Stimulated activated CD4-positive, alpha-beta T cell treated with anti-CD3 and anti-CD28 coated beads, TNF-alpha, amount 100 ng/mL, for 1 hour (primary cell): ENCODE measurements at regions not wholly inside any gene's neighbourhood (a gene's known extent, or its start where the extent isn't known, plus 50 kb on each side); places are given as distances from the start of the nearest gene placed in this dataset.

ENCODE experiments used
- DNase-seq, 3 donors: peaks; one replicate each; pipeline ENCODE4 v3.0.0-alpha.2; 2020; ENCODE audit warnings: low read depth in 3 of 3, low spot score in 1 of 3

DNA sequence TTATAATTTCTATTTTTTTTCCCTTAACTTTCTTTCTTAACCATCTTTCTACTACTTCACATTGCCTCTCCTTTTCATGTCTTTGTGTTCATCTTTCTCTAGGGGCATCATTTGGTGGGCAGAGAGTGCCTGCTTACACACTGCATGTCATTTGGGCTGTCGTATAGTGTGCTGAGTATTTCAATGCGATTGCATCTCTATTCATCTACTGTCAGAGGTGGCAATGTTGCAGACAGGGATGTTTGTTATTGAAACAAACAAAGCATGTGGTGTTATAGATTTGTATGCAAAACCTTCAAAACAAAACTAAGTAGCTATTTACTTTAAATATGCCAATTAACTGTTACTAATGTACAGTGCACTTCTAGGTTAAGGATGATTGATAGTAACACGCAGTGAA, 141.1 kb upstream of the MEF2C start:
- no peak for DNase-seq

DNA sequence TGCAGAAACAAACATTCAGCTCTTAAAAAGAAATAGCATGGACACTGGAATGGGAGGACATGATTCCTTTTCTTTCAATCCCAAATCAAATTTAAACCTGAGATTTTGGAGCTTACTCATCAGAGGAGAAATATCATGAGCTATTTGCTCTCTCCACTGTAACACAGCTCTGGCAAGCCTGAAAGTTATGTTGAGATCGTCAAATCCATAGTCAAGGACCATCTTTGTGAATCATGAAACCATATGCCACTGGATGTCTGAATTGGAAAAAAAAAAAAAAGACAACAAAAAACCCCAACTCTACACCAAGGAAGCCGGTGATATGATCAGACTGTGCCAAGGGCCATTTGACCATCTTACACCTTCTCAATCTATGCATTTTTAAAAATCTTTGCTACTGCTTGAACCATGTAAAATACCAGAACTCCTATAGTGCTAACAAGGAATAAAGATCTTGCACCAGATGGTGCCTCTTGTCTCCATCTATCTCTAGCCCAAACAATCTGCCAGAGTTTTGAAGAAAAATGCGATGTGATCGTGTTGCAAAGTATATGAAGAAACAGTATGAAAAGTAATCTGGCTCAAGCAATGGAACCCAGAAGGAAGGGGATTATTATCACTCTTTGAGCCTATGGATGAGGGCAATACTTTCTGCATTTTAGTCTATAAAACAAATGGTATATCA, 138.1 kb upstream of the MEF2C start:
- no peak for DNase-seq

DNA sequence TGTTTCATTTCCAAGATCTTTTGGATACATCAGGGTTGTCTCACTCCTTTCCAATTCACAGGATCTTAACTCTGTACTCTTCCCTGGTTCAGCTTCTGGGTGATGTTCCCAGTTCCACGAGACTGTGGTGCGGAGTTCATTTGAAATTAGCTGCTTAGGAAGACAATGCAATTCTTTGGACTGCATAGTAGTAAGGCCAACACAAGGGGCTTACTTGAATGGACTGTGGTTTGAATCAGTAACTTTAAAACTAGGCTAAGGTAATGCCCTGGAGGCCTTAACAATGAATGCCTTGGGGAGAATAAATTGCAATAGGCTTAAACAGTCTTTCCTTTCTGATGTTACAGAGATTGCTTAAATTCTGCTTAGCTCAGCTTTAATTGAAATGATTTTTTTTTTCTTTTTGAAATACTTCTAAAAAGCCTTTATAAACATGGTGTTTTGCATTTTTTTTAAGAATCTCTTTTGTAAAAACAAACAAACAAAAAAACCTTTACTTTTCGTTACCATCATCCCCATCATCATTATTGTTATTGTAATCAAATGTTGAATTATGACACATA, 133.8 kb upstream of the MEF2C start:
- no peak for DNase-seq

DNA sequence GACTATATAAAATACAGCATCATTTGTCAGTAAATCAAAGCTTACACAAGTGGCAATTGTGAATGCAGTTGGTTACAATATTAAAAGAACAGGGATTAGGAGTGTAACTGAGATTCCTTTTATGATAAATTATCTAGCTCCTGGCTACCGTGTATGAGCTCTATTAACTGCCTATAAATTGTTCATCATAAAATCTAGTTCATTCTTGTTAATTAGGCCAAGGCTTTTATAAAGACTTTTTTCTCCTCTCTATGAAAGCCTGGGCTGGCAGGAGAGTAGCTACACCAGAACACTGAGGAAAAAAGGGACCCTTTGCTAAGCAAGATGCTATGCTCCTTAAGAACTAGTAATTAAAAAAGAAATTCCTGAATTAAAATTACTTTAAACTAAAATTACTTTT, 132.4 kb upstream of the MEF2C start:
- no peak for DNase-seq

DNA sequence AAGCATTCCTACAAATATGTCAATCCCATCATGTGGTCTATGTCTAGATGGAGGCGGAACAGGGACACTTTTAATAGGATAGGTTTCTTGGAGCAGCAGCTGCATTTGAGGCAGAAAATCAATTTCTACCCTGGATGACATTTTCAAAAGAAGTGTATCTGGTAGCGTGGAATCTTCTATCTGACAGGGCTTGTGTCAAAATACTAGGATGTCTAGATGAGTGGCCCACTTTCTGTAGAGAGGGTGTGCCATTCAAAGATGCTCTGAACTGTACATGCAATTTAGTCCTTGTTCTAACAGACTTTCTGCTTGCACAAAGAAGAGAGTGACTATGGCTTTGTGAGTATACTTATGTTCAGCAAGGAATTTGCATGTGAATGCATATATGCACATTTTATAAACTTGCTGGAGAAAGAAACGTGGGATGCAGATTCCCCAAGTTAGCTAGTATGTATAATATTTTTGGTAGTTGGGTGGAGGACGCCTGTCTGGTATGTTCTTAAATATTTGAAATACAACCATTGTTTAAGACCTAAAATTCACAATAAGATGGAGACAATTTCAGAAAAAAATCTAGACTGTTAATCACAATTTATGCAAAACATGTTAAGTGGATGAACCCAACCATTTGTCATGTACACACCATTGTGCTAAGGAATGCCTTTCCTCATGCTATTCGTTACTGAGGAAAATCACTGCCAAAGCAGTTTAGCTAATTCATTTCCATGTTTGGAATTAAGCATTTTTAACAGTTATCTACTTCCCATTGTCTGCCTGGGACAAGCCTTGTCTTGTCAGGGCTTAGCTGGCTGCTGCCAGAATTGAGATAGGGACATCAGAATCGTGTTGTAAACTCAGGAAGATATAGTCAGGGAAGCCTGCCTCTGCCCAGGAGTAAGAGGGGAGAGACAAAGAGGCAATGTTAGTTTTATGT, 129.1 kb upstream of the MEF2C start:
- no peak for DNase-seq

DNA sequence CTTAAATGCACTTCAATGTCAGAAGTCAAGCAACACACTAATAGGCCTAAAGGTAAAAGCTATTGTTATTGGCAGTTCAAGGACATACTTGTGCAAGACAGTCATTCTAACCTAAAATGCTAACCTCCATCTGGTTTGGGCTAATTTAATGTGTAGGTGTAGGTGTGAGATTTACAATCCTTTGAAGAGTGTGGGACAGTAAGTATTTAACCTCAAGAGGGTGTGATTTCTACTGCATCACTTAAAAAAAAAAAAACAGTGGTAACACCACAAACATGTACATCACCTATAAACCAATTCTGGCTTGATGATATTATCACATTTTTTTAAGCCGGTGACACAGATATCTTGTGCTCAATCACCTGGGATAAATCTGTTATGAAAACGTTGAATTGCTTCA, 127.5 kb upstream of the MEF2C start:
- no peak for DNase-seq

DNA sequence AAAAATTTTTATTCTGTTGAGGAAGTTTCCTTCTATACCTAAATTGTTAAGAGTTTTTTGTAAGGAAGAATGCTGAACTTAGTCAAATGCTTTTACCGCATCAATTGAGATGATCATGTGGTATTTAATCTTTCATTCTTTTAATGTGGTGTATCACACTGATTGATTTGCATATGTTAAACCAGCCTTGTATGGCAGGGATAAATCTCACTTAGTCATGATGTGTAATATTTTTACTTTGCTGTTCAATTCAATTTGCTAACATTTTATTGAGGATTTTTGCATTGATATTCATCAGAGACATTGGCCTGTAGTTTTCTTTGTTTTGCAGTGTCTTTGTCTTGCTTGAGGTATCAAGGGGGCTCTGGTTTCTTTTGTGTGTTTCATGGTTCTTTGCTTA, 125.3 kb upstream of the MEF2C start:
- no peak for DNase-seq

DNA sequence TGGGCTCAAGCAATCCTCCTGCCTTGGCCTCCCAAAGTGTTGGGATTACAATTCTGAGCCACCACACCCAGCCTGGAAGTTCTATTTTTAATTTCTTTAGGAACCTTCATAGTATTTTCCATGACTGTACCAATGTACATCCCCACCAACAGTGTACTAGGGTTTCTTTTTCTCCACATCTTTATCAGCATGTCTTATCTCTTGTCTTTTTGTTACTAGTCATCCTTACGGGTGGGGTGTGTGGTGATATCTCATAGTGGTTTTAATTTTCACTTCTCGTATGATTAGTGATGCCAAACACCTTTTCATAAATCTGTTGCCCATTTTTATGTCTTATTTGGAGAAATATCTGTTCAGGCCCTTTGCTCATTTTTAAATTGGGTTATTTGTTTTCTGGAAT, 123.0 kb upstream of the MEF2C start:
- no peak for DNase-seq

DNA sequence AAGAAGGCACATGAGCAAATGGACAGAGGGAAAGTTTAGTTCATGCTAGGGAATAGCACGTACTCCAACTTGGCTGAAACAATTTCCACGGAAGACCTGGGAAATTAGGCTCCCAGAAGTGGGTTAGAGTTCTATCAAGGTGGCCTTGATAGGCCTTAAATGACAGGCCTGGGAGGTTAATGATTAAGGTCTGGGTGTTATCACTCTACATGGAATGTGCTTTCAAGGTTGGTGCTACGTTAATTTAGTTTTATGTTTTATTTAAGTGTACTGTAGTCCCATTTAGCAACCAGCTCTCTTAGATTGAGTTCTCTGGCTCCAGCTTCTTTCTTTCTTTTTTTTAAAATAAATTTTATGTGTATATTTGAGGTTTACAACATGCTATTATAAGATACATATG, 121.4 kb upstream of the MEF2C start:
- DNase-seq: no peak

DNA sequence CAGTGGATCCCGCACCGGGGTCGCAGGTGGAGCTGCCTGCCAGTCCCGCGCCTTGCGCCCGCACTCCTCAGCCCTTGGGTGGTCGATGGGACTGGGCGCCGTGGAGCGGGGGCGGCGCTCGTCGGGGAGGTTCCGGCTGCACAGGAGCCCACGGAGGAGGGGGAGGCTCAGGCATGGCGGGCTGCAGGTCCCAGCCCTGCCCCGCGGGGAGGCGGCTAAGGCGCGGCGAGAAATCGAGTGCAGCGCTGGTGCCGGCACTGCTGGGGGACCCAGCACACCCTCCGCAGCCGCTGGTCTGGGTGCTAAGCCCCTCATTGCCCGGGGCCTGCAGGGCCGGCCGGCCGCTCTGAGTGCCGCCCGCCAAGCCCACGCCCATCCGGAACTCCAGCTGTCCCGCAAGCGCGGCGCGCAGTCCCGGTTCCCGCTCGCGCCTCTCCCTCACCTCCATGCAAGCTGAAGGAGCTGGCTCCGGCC, 120.6 kb upstream of the MEF2C start:
- no peak for DNase-seq

DNA sequence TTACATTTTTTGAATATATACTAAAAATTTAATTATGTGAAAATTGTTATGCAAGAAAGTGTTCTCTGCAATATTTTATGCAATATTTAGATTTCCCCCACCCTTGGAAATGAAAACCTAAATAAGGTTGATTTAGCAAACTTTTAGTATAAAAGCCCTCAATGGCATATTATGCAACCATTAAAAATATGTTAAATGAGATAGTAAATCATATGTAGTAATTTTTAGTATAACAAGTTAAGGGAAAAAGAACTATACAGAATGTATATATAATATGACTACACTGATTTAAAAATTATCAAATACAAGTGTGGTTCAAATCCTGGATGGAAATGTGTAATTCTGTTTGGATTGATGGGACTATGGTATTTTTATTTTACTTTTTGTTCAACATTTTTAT, 116.9 kb upstream of the MEF2C start:
- DNase-seq: no peak

DNA sequence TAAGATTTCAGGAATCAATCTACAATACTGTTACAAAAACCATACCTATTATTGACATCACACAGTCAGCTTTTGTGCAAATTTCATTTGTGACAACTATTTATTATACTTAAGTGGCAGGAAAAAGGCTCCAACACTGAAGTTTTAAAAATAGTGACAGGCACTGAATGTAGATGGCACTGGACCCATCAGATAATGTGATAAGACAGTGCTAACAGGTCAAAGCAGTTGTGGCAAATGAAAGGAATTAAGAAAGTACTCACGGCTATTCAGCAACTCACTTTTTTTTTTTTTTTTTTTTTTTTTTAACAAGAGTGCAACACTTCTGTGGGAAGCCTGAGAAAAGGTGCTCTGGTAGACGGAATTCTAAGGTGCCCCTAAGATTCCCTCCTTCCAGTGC, 115.0 kb upstream of the MEF2C start:
- DNase-seq: no peak

DNA sequence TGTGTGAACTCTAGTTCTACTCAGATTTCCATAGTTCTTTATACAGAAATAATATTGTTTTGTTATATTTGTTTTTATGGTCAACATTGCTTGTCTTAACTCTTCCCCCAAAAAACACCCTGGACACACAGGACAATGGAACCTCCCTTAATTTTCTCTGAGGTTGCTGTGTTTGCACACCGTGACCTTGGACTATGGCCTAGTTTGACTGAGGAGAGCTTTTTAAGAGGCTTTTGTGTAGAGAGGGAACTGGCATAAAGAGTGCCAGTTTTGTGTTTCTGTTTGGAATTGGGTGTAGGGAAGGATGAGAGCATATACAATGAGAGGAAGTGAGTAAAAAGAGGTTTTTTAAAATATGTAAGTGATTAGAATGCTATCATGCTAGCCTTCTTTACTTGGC, 101.1 kb upstream of the MEF2C start:
- DNase-seq: no peak

DNA sequence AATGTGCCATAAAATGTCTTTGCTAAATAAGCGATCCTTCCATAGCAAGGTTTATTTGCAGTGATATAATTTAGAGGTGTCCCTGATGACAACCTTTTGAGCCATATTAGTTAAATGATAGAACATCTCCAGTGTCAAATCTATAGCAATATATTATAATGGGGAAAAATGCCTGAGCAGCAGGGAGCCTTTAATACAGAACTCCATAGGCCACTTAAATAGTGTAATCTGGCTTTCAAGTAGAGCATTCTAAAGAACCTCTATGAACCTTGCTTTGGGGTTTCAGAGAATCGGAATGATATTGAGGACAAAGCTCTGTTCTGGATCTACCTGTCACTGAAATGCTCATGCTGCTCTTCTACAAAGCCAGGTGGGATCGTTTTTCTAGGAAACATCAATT, 96.7 kb upstream of the MEF2C start:
- DNase-seq: no peak

DNA sequence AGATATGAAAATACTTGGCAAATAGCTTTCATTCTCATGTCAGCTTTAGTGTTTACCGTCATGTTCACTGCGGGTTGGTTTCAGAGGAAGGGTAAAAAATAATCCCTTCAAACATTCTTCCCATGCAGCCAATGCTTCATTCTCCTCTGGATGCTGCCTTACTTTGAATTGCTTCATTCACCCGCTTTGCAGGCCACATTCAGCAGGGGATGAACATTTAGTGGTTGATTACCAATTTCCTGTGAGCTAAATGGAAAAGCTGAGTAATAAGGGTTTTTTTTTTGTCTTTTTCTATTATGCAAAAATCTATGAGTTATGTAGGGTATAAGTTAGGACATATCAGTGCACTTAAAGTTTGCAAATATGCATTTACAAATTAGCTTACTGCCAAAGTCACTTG, 96.3 kb upstream of the MEF2C start:
- no peak for DNase-seq

DNA sequence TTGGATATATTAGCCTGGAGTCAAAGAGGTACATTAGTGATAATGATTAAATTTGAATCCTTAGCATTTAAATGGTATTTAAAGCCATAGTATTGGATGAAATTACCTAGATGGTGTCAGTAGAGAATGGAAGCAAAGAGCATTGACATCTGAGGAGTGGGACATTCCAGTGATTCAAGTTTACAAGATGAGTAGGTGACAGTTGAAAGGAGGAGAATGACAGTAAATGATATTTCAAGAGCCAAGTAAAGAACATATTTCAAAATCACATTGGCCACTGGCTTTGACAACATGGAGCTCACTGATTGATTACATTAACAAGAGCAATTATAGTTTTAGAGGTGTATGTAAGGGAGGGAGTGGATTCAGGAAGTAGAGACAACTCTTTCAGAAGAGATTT, 93.9 kb upstream of the MEF2C start:
- DNase-seq: no peak

DNA sequence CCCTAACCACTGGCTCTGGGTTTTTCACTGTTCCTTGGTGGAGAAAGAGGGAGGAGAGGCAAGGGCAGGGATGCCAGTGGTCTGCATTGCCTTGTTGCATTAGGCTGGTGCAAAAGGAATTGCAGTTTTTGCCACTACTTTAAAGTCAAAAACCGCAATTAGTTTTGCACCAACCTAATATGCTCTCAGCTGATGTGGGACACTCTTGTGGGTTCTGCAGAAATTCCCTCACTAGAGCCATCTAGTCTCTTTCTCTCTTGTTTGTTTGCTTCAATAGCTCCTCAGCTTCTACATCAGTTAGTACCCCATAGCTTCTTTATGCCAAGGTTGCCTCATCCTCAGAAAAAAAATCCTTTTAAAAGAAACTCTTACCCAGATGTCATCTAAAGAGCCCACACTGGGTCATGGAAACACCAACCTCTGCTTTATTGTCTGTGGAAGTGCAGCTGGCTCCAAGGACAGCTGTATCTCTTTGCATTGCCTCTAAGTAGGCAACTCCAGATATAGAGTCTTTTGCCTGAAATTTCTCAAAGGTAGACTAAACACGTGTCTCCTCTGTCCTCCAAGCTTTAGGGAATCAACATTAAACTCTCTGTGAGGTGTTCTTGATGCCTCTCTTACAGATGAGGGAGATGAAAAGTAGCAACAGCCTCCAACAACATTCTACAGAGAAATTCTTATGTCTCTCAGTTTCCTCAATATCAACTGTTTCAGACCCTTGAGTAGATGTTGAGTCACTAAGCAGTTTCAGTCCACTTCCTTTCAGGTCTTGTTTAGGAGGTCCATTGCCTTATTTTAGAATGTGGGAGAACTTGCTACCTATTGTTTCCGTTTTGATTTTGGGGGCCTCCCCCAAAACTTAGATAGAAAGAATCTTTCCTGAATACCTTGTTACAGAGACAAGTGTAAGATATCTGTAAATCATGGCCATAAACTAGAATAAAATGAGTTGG, 84.9 kb upstream of the MEF2C start:
- DNase-seq: no peak

DNA sequence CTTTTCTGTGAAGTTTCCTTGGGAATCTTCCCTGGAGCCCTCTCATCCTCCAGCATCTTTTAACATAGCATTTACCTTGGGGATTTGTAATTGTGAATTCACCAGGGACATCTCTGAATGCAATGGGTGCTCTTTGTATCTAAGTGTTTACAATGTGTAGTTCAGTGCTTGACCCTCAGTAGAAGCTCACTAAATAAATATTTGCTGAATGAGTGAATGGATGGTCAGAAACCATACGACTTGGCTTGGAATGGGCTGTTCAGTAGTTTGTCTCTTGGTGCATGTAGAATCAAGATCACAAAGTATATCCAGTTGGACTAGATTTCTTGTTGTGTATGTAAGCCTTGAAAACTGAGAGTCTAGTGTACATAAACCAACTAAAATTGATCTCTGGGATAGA, 81.8 kb upstream of the MEF2C start:
- DNase-seq: no peak

DNA sequence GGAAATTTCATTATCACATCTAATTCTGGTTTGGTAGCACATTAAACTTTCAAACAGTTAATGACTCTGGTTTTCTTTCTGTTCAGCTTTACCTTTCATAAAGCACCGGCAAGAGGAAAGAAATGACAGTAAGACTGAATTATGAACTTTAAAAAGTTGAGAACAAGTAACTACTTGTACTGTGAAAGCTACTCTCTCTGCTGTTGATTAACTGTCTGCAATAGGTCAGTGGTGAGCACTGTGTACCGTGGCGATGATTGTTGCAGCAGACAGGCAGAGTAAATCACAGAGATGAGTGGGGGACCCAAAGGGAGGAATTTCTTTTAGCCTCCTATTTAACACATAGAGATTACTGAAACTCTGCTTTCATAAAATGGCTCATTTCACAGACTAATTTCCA, 74.0 kb upstream of the MEF2C start:
- DNase-seq: no peak

DNA sequence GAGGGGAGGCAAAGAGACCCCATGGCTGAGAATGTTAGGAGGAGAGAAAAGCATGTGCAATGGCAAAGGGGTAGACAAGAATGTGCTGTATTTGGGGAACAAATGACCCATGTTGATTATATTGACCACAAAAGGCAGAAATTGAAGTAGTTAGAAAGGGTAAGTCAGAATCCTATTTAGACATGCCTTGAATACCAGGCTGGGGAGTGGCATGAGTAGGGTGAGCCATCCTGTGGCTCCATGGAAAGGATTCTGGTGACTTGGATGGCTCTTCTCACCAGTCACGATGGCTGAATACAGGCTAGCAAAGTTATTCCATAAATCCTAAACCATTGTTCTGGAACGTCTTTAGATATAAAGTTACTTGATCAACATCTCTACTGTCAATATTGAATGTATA, 73.4 kb upstream of the MEF2C start:
- no peak for DNase-seq

DNA sequence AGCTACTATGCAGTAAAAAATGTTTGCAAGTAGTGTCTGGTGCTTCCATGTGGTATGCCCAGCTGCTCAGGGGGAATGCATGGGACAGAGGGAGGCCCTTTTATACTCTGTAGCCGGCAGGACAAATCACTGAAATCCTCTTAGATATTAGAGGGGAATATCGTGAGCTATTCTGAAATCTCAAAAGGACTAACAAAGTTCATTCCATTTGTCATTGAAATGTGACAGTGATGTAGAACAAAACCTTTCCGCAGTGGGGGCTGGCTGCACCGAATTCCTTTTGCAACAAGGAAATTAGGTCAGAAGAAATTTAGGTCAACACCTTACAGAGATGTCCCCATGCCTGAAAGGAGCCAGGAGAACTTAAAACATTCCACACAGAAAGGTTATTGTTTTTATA, 72.4 kb upstream of the MEF2C start:
- DNase-seq: no peak
